ENCODE measurements at regions not wholly inside any gene's neighbourhood (a gene's known extent, or its start where the extent isn't known, plus 50 kb on each side); places are given as distances from the start of the nearest gene placed in this dataset.

- no peaks in the 10 kb centered on the region for H3K27me3 Mint-ChIP-seq (ENCODE audit: insufficient read depth)
- no peak overlapping the region for H3K27ac Mint-ChIP-seq
- TF ChIP-seq CTCF (IDR thresholded peaks at IDR 0.05) = no peak
- DNase-seq = no peak
- H3K9me3 Mint-ChIP-seq = peaks cover 15% of the 10 kb centered on the region
- H3K36me3 Mint-ChIP-seq (ENCODE audit: low read depth) = no peaks in the 10 kb centered on the region
- H3K4me3 Mint-ChIP-seq = no peak overlapping the region
- H3K4me1 Mint-ChIP-seq (ENCODE audit: low read depth) = no peaks in the 10 kb centered on the region
Observed at GRCh38 chr5:116935561-116936162, 361.0 kb upstream of the SEMA6A start.

GRCh38 chr5:116930616-116931015 is 356.0 kb upstream of the SEMA6A start:
- Mint-ChIP-seq H3K4me1 (ENCODE audit: low read depth) (no peaks in the 10 kb centered on the region), H3K27ac (no peak overlapping the region), H3K4me3 (no peak overlapping the region), H3K36me3 (ENCODE audit: low read depth) (no peaks in the 10 kb centered on the region), H3K27me3 (ENCODE audit: insufficient read depth) (no peaks in the 10 kb centered on the region), H3K9me3 (peaks cover 13% of the 10 kb centered on the region)
- no peak for TF ChIP-seq CTCF (IDR thresholded peaks at IDR 0.05)
- DNase-seq = no peak

GRCh38 chr5:116923344-116923743 is 348.7 kb upstream of the SEMA6A start:
- H3K27ac Mint-ChIP-seq = no peak overlapping the region
- no peaks in the 10 kb centered on the region for H3K4me1 Mint-ChIP-seq (ENCODE audit: low read depth)
- peaks cover 29% of the 10 kb centered on the region for H3K9me3 Mint-ChIP-seq
- no peak for TF ChIP-seq CTCF (IDR thresholded peaks at IDR 0.05)
- DNase-seq = no peak
- no peaks in the 10 kb centered on the region; the same call in 1 of the 2 replicates for H3K27me3 Mint-ChIP-seq (ENCODE audit: insufficient read depth)
- H3K36me3 Mint-ChIP-seq (ENCODE audit: low read depth) = 0 out of 2 replicates have a peak, but pooled peaks cover 3% of the 10 kb centered on the region
- H3K4me3 Mint-ChIP-seq = no peak overlapping the region

GRCh38 chr5:116922532-116922931 is 347.9 kb upstream of the SEMA6A start:
- Mint-ChIP-seq H3K27ac (no peak overlapping the region), H3K9me3 (peaks cover 35% of the 10 kb centered on the region), H3K36me3 (ENCODE audit: low read depth) (0 out of 2 replicates have a peak, but pooled peaks cover 3% of the 10 kb centered on the region), H3K4me1 (ENCODE audit: low read depth) (no peaks in the 10 kb centered on the region), H3K27me3 (ENCODE audit: insufficient read depth) (no peaks in the 10 kb centered on the region; the same call in 1 of the 2 replicates), H3K4me3 (no peak overlapping the region)
- TF ChIP-seq CTCF (IDR thresholded peaks at IDR 0.05) = no peak
- DNase-seq = no peak

GRCh38 chr5:116914869-116915504 is 340.4 kb upstream of the SEMA6A start:
- no peak overlapping the region for H3K27ac Mint-ChIP-seq
- peaks cover 39% of the 10 kb centered on the region for H3K9me3 Mint-ChIP-seq

More at GRCh38 chr5:116914869-116915504, 340.4 kb upstream of the SEMA6A start:
- no peak overlapping the region for H3K4me3 Mint-ChIP-seq
- no peaks in the 10 kb centered on the region for H3K27me3 Mint-ChIP-seq (ENCODE audit: insufficient read depth)
- H3K4me1 Mint-ChIP-seq (ENCODE audit: low read depth) = no peaks in the 10 kb centered on the region
- TF ChIP-seq CTCF (IDR thresholded peaks at IDR 0.05) = no peak
- DNase-seq = no peak
- 0 out of 2 replicates have a peak, but pooled peaks cover 3% of the 10 kb centered on the region for H3K36me3 Mint-ChIP-seq (ENCODE audit: low read depth)

Measured in HFFc6 (cell line).